ENCODE measurements at regions not wholly inside any gene's neighbourhood (a gene's known extent, or its start where the extent isn't known, plus 50 kb on each side); places are given as distances from the start of the nearest gene placed in this dataset.

- no peak for DNase-seq (ENCODE audit: low spot score)
These were observed 184.5 kb downstream of the CCT6B start for GRCh38 chr17:34776456-34777443.

GRCh38 chr17:34773036-34773435 lies 188.2 kb downstream of the CCT6B start:
- DNase-seq (ENCODE audit: low spot score): no peak

DNA sequence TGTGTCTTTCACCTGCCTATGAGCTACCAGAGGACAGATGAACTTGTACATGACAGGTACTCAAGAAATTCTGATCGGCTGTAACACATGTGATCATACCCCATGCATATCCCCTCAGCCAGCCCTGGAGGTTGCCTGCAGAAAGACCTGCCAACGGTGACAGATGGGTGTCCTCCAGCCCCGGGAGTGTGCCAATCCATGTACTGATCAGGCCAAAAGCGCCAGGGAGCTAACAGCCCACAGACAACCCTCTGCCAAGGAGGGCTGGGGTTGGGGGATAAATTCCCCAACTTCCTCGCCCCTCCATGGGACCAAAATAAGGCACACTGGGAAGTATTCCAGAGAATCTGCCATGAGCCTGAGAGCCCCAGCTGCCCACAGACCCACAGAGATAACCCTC lies 189.4 kb downstream of the CCT6B start:
- DNase-seq (ENCODE audit: low spot score): no peak

DNA sequence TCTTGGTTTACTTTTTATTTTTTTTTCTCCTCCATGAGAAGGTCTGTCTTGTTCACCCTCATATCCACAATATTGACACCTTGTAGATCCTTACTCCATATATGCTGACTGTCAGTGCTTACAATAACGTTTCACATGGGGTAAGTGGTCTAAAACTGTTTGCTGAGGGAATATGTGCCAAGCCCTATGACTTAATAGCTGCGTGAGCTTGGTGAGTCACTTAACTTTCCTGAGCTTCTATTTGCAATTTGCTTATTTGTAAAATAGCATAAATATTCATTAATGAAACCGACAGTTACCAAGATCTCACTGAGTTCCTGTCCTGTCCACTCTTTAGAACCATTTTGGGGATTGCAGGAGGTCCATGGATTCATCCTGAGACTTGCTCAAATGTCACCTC lies 190.7 kb downstream of the CCT6B start:
- no peak for DNase-seq (ENCODE audit: low spot score)

DNA sequence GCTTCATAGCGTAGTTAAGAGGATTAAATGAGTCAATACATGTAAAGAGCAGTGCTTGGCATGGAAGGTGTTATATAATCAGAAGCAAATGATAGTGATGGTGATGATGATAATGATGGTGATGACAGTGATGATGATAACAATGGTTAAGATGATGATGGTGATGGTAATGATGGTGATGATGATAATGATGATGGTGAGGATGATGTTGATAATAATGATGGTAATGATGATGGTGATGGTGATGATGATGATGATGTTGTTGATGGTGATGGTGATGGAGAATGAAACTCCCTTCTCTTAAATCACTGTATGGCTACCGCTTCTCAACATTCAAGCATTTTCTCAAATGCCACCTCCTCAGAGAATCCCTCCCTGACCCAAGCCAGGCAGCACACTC lies 190.5 kb downstream of the TMEM132E start:
- no peak for DNase-seq (ENCODE audit: low spot score)

DNA sequence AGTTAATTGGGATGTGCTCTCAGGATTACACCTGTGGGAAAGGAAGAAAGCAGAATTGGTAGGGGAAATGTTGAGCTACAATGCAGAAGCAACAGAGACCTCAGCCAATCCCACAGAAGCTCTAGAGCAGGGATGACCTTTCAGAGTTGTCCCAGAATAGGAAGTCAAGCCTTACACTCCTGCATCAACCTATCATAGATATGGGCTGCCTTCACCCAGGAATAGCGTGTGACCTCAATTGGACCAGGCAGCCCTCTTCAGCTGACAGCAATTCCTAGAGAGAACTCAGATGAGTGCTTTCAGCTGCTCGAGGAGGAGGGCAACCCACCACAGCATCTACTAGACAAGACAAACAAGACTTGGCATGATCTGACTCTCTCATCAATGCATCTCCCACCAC lies 189.7 kb downstream of the TMEM132E start:
- no peak for DNase-seq (ENCODE audit: low spot score)

GRCh38 chr17:34765291-34765690 lies 185.9 kb downstream of the TMEM132E start:
- no peak for DNase-seq (ENCODE audit: low spot score)

GRCh38 chr17:34764716-34765115 lies 185.3 kb downstream of the TMEM132E start:
- no peak for DNase-seq (ENCODE audit: low spot score)

- DNase-seq (ENCODE audit: low spot score): no peak
These were observed 184.6 kb downstream of the TMEM132E start for GRCh38 chr17:34763728-34764665.

DNA sequence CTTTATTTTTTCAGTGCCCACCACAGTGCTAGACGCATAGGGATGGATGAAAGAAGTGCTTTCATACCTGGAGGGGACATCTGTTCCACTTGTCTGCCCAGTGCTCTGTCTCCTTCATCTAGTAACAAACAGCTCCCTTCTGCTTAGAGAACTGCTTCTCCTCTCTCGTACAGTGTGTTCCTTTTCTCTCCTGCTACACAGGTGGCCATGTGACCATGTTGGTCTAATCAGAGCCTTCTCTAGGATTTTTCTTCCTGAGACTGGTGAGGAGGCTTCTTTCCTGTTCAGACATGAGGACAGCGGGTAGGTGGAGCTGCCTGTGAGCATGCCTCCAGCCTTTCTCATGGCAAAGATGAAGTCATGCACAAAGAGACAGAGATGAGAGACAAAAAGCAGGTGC lies 182.7 kb downstream of the TMEM132E start:
- DNase-seq (ENCODE audit: low spot score): no peak

DNA sequence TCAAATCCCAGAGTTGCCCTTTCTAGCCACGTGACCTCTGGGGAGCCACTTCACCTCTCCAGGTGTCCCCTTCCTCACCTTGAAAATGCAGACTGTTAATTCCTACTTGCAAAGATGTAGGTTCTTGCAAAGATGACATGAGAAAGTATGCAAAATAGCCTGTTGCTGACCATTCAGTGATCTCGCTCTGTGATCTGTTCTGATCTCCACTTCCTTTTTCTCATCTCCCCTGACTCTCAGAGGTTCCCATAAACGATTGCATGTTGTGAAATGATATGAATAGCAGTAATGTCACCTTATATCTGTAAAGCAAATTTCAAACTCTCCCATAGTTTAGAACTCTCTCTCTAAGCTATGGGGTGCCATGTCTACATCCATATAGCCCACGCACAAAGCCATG lies 182.3 kb downstream of the TMEM132E start:
- DNase-seq (ENCODE audit: low spot score): no peak

GRCh38 chr17:34760931-34761495 lies 181.6 kb downstream of the TMEM132E start:
- no peak for DNase-seq (ENCODE audit: low spot score)

GRCh38 chr17:34758718-34759117 lies 179.3 kb downstream of the TMEM132E start:
- no peak for DNase-seq (ENCODE audit: low spot score)

DNA sequence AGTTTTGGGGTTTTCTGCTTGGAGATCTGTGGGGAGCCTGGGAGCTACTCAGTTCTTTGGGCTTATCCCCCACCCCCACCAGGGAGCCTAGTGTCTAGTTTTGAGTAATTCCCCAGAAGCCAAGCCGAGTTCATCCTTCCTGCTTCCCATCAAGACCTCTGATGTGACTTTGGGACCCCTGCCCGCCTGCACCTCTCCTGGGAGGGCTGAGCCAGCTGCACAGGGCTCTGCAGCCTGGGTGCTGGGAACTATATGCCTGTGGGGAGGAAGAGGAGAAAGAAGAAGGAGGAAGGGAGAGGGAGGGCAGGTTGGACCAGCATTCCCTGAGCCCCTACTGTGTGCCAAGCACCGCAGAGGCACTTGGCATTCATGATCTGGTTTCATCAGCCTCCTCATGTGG lies 178.9 kb downstream of the TMEM132E start:
- DNase-seq (ENCODE audit: low spot score): no peak

DNA sequence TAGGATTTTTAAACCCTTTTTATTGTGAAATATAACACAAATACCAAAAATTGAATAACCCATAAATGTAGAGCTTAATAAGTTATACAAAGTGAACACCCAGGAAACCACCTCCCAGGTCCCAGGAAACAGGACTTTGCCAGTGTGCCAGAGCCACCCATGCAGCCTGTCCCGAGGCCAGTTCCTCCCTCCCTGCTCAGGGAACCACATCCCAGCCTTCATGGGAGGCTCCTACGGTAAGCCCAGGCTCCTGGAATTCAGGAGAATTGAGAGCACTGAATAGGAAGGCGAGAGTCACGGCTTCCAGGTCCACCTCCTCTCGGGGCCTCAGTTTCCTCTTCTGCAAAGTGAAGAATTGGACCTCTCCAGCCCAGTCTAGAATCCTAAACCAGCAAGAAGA lies 178.2 kb downstream of the TMEM132E start:
- DNase-seq (ENCODE audit: low spot score): no peak

DNA sequence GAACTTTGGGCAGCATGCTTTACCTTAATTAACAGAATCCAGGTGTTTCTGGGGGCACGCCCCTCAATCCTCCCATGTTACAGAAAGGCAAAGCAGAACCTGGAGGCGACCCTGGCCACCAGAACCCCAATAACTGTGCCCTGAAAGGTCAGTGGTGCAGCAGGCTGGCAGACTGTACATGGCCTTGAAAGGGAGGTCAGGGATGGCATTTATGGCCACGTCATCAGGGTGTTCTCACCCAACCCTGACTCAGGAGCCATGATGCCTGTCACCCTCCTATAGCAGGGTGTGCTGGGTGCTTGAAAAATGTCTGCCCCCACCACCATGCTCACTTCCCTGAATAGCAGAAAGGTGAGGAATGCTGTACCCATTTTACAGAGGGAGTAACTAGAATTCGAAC lies 177.7 kb downstream of the TMEM132E start:
- no peak for DNase-seq (ENCODE audit: low spot score)

DNA sequence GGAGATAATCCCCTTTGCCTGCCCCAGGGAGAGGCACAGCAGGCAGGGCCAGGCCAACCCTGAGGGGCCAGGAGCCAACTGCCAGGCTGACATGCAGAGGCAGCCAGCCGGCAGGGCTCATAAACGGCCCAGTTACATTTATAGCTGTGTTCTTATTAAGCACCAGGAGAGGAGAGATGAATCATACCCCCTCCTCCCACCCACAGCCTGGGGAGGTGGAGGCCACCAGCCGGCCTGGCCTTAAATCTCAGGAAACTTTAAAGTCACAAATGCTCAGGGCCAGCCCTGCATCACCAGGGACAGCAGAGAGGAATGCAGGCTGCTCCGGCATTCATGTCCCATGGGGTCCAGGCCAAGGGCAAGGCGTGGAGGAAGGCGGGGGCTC lies 177.2 kb downstream of the TMEM132E start:
- peak; percentile 13 for DNase-seq (ENCODE audit: low spot score)

- DNase-seq (ENCODE audit: low spot score): no peak
These were observed 176.7 kb downstream of the TMEM132E start for GRCh38 chr17:34755981-34756636.

DNA sequence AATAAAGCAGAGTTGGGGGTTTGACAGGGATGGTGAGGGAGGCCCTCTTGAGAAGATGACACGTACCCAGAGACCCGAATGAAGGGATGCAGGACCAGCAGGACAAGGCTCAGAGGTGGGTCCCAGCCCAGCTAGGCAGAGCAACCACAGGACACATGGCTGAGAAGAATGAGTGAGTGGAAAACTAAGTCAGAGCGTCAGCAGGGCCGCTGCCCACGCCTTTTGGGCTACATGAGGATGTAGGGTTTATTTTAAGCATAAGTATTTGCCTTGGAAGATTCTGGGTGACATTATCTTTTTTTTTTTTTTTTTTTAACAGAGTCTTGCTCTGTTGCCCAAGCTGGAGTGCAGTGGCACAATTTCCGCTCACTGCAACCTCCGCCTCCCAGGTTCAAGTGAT lies 176.0 kb downstream of the TMEM132E start:
- DNase-seq (ENCODE audit: low spot score): peak; percentile 52

DNA sequence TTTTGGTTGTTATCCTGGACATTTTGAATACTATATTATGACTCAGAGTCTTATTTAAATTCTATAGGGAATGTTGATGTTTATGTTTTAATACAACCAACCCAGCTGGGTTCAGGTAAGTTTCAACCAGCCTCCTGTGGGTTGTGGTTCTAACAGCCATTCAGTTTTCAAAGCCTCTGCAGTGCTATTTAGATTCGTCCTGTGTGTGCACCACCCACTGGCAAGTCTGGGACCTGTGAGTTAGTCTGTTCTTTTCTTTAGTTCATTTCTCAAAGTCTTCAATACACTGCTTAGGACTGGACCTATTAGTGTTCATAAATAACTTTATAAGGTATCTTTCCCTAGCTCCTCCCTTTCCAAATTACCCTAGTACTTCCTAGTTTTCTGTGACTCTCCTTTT lies 170.6 kb downstream of the TMEM132E start:
- DNase-seq (ENCODE audit: low spot score): no peak

DNA sequence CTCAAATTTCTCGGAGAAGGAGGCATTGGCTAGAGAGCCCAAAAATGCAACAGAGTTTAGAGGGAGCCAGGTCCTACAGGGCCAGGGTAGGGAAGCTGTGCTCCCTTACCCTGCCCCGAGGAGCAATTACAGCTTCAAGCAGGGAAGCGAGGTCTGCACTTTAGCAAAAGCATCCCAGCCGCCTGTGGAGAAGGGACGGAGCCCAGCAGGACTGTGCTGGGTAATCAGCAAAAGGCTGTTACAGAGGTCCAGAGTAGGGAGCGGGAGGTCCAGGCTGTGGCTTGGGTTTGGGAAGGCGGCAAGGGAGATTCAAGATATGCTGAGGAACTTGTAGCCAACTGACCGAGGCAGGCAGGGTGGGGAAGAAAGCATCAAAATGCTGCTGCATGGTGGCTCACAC lies 162.6 kb downstream of the TMEM132E start:
- DNase-seq (ENCODE audit: low spot score): no peak
